Liver (tissue), 3 donors: ENCODE measurements at regions not wholly inside any gene's neighbourhood (a gene's known extent, or its start where the extent isn't known, plus 50 kb on each side); places are given as distances from the start of the nearest gene placed in this dataset.

Source experiments
- CTCF ChIP-seq: fragments of 150-350 bp; IDR thresholded peaks from 2 replicates; pipeline ENCODE4 v1.5.1; 2017; ENCODE audit warnings: improper control_type of control experiment, low read depth, low read length; ENCODE audit not compliant: missing input control
- FOXA1 ChIP-seq: IDR thresholded peaks from 2 replicates; pipeline ENCODE4 v1.6.1; 2016; ENCODE audit warnings: antibody characterized with exemption
- MAX ChIP-seq: IDR thresholded peaks from 2 replicates; pipeline ENCODE4 v1.6.1; 2016; ENCODE audit warnings: antibody characterized with exemption
- RAD21 ChIP-seq, 2 donors: IDR thresholded peaks; 2 replicates each; pipeline ENCODE4 v1.6.1; 2016; ENCODE audit warnings: antibody characterized with exemption in 2 of 2, mild to moderate bottlenecking in 2 of 2
- SP1 ChIP-seq: IDR thresholded peaks from 2 replicates; pipeline ENCODE4 v1.6.1; 2018; ENCODE audit warnings: antibody characterized with exemption, mild to moderate bottlenecking
- YY1 ChIP-seq: IDR thresholded peaks from 2 replicates; pipeline ENCODE4 v1.6.1; 2016; ENCODE audit warnings: antibody characterized with exemption, mild to moderate bottlenecking
- donor health status: healthy.
- donor health status: healthy.

- TF ChIP-seq CTCF, result no peak
- TF ChIP-seq FOXA1, result no peak
- no peak for TF ChIP-seq YY1
- TF ChIP-seq RAD21 (IDR thresholded peaks at IDR 0.05), result no peak
- no peak for TF ChIP-seq SP1
- TF ChIP-seq MAX, result no peak
Observed at GRCh38 chr11:127568891-127569290, 568.3 kb upstream of the KIRREL3 start.
